Activated CD4-positive, alpha-beta T cell treated with anti-CD3 and anti-CD28 coated beads, Interleukin-2, Interleukin-4, amounts not matched to agents 100 ng/mL and 50 ng/mL, durations not matched to agents 16 hours and 8 hours (primary cell): ENCODE measurements at regions not wholly inside any gene's neighbourhood (a gene's known extent, or its start where the extent isn't known, plus 50 kb on each side); places are given as distances from the start of the nearest gene placed in this dataset.
A peak's percentile ranks its signal among the peaks of the same experiment; 100 is the strongest.

Experiments
- DNase-seq: peaks from one replicate; pipeline ENCODE4 v3.0.0-alpha.2; 2020; ENCODE audit warnings: low spot score

GRCh38 chr4:123455360-123455759 is 58.8 kb downstream of the SPRY1 start:
- no peak for DNase-seq

GRCh38 chr4:123462007-123462406 is 65.4 kb downstream of the SPRY1 start:
- DNase-seq, result no peak

- no peak for DNase-seq
Observed at GRCh38 chr4:123463869-123464268, 67.3 kb downstream of the SPRY1 start.

DNA sequence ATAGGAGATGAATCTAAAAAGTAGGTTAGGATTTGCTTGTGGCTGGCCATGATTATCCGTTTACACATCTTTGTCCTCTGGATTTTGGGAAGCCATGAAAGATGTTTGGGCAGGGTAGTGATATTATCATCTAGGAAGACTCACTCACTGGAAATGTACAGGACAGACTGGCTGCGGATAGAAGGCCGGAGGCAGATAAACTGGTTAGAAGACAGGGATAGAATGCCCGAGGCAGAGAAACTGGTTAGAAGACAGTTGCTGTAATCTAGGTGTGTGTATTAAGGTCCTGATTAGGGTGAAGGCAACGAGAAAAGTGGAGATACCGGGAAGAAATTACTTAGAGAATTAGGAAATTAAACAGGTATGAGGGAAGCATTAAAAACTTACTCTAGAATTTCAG is 68.8 kb downstream of the SPRY1 start:
- DNase-seq, result no peak

DNA sequence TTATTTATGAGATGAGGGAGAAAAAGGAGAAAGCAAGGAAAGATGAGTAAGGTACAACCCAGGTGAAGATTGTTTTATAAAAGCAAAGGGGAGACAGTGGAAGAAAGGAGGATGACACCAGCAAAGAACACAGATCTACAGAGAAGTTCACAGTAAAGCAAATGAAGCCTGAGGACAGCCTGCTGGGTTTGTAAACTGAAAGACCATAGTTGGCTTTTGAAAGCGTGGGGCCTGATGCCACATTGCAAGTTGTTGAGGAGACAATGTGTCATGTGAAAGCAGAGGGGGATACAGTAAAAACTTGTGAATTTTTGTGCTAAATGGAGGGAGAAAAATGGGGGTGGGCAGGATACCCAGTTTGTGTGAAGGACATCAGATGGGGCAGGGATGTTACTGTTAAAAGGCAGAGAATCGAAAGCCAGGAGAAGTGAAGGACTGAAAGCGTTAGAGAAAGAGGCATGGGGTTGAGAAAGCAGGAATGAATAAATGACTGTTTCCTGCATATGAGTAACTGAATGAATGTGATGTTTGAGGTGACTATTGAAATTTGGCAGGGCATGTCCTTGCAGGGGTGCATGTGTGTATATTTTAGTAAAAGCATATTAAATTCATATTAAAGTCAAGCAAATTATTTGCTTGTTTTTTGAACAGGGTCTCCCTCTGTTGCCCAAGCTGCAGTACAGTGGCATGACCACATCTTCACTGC is 69.6 kb downstream of the SPRY1 start:
- DNase-seq, result no peak

DNA sequence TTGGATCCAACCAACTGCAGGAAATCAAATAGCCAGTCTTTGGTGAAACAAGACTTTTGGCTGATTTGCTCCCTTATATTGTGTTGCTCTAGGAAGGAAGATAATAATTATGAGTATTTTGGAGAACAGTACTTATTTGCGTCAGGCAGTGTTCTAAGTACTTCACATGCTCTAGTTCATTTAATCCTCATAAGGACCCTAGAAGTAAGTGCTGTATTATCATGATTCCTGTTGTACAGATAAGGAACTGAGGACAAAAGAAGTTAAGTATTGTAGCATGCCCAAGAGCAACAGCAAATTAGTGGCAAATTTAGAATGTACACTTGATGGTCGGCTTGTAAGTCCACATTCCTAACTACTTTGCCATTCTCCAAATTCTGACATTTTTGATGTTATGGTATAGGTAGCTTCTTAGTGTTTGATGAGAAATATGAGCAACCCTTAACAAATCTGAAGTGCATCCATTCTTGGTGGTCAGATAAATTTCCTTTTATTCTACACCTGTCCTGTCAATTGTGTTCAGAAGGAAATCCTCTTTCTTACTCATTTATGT is 72.0 kb downstream of the SPRY1 start:
- no peak for DNase-seq

DNA sequence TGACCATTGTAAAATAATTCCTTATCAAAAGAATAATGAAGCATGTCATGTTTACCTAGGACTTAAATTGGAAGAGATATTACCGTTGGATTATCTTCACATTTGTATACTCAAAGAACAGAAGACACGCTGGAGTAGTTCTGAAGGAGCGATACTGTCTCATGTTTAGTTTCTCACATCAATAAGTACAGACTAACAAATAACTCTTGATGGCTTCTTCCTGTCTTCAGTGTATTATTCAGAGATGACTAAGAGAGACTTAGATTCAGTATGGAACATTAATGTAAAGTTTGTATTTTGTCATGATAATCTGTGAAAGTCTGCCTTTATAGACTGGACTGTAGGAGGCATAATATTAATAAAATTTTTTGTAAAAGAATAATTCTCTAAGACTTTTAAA is 72.7 kb downstream of the SPRY1 start:
- DNase-seq, result no peak

DNA sequence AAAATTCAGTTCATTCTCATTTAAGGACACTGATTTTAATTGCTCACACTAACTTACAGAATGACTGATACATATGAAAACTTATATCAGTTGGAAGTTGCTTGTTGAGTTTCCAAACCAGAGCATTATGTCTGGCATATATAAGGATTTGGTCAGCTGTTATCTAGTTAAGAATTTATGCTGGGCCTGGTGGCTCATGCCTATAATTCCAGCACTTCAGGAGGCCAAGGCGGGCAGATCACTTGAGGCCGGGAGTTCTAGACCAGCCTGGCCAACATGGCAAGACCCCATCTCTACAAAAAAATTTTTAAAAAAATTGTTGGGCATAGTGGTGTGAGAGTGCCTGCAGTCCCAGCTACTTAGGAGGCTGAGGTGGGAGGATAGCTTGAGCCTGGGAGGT is 73.1 kb downstream of the SPRY1 start:
- no peak for DNase-seq

DNA sequence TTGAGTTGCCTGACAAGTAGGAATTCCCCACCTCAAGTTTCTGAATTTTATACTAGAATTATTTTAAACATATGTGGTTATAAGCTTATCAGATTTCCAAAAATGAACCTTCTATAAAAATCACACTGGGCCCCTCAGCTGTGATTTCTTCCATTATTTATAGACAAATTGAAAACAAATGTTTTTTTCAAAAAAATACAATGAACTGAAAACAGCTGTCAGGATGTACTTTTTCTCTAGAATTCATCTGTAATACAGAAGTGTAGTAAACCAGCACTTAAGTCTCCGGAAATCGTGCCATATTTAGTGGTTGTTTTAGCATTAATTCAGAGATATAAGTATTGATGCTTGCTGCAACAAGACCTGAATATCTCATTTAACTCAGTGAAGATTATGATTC is 74.0 kb downstream of the SPRY1 start:
- no peak for DNase-seq

DNA sequence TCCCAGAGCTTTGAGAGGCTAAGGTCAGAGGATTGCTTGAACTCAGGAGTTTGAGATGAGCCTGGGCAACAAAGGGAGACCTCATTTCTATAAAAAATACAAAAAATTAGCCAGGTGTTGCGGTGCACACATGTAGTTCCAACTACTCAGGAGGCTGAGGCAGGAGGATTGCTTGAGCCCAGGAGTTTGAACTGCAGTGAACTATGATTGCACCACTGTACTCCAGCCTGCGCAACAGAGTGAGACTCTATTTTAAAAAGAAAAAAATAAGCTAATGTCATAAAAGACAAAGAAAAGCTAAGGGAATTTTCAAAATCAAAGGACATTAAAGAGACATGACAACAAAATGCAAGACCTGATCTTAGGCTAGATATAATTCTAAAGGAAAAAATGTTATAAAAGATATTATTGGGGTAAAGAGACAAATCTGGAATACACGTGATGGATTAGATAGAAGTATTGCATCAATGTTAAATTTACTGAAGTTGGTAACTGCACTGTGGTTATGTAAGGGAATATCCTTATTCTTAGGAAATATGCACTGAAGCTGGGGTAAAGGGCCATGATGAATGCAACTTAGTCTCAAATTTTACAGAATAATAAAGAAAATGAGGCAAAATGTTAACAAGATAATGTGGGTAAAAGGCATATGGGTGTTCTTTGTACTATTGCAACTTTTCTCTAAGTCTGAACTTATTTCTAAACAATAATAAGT is 75.2 kb downstream of the SPRY1 start:
- DNase-seq, result no peak

DNA sequence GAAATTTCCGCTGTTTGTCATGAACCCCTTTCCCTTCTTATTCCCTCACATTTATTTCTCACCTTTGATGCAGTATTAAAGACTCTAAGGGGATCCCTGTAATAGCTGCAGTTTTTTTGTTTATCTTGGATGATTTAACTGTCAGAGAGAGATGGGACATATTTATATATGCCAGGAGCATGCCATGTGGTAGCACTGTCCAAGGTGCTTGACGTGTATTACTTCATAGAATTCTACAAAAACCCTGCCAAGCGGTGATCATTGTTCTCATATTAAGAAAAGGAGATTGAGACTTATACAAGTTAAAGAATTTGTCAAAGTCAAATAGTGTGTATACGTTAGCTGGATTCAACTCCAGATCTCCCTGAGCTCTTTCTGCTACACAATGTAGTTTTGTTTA is 78.2 kb downstream of the SPRY1 start:
- no peak for DNase-seq

DNA sequence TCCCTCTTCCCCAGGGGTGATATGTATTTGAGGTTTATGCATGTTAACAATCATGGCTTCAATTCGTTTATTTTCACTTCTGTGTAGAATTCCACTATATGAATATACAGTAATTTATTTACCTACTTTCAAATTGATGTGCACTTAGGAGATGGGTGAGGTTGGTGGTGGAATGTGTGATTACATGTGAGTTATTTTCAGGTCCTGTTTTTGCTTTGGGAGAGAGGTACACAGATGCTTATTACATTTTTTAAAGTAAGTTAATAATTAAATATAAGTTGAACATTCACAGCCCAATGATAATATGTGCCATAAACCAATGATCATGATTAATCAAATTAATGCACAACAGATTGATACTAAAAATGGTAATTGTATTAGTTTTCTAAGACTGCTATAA is 79.5 kb downstream of the SPRY1 start:
- DNase-seq, result no peak

GRCh38 chr4:123477711-123478209 is 81.2 kb downstream of the SPRY1 start:
- peak; percentile 55 for DNase-seq

GRCh38 chr4:123478859-123479345 is 82.3 kb downstream of the SPRY1 start:
- DNase-seq, result no peak

DNA sequence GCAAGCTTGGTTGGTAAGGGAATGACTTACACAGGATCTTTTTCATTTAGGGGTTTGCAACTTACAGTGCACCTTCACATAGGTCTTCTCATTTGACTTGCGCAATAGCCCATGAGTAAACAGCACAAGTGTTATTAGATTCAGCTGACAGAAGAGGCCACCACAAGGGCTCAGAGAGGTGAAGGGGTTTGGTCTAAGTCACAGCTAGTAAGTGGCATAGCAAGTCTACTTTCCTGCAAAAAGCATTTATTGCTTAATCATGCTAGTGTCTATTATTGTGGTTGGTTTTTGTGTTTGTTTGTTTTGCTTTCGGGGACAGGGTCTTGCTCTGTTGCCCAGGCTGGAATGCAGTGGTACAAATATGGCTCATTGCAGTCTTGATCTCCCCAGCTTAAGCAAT is 83.3 kb downstream of the SPRY1 start:
- DNase-seq, result no peak

- DNase-seq, result no peak
Observed at GRCh38 chr4:123480706-123481418, 84.3 kb downstream of the SPRY1 start.

DNA sequence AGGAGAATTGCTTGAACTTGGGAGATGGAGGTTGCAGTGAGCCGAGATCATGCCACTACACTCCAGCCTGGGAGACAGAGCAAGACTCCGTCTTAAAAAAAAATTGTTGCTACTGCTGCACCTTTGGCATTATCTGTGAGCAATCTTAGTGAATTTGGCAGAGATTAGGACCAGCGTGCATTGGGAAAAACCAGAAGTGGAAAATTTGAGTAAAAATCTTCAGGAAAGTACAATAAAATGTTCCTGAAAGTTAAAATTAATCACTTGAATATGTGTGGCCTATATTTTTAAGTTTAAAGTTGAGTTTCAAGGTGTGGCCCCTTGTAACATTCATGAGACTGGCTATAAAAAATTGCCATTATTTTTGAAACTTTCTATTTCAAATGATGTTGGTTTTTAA is 85.1 kb downstream of the SPRY1 start:
- no peak for DNase-seq

DNA sequence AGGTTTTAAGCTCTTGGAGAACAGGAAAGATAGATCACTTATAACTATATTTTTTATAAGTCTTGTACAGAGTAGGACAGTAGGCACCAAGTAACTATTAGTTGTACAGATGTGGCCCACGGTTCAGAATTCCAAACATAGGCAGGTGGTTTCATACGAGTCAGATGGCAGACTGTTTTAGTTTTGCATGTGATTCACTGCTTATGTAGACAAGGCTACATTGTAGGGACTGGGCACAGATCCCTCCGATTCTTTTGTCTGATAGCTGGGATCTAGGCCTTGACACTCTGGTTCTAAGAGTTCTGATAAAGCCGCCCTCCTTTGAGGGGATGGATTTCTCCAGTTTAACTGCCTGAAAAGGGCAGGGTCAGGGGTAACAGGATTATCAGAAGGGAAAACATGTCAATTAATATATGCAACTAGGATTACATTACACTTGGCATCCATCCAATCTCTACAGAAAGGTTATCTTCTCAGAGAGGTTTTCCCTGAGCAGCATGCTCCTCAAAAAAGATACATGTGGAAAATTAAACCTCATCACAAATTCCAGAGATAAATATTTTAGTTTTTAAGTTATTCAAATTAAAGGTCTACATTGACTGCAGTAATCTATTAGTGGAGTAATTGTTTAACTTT is 87.8 kb downstream of the SPRY1 start:
- DNase-seq, result no peak

DNA sequence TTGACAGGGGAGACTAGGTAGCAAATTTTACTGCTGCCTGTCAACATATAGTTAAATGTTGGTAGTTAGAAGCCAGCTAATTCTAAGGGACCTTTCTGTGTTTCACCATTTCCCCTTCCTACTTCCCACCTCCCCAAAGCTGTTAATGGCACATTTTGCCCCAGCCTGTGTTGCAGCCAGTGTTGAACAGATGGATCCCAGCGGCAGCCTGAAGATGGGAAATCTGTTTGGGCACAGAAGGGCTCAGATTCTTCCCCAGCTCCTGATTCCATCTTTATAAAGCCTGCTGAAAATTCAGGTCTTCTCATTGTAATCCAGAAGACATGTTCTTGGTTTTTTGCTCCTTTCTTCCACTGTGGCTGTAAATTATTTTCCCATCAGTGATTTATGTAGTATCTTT is 89.0 kb downstream of the SPRY1 start:
- DNase-seq, result no peak

DNA sequence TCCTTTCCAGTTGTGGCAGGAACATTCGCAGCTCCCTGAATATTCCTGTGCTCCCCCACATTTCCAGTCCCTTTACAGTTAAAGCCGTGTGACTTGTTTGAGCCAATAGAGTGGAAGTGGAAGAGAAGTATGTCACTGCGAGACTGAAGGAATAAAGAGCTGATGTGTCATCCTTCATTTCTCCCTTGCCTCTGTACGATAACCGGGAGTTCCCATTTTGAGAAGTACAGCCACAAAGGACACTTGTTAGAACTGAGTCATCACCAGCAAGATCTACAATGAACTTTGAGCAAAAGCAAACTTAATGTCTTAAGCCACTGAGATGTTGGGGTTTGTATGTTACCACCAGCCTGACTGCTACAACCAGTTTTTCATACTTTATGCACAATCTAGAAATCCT is 92.3 kb downstream of the SPRY1 start:
- peak; percentile 36 for DNase-seq

DNA sequence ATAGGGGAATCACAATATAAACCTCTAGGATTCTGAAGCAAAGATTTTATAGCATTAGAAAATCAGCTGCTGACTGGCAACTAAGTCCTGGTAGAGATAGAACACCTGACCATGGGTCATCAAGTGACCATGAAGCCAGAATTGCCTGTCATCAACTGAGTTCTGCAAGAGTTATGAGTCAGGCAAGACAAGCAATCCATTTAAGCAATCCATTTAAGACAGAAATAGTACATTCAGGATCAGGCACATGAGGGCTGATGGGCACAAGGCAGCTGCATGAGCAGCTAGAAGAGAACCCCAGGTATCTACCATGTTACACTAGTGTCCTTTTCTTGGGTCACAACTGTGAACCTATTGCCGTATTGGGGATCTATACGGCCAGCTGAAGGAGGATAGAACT is 98.9 kb downstream of the SPRY1 start:
- no peak for DNase-seq

DNA sequence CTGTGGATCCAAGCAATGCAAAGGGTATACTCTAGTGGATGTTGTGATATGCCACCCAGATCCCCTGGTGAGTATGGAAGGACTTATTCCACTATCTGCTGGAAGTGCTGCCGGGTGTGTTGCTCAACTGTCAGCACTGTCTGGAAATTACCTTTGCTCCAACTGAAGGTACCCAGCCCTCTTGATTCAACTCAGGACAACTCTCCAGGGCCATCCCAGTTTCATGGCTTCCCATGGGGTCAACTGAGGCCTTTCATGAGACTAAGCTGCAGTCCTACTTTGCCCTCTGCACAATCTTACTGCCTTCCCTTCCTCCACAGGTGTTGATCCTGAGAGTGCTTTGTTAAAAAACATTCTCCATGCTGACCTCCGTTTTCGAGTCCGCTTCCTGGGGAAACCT is 99.8 kb downstream of the SPRY1 start:
- no peak for DNase-seq
